IPS-15b (cell line): ENCODE measurements at regions not wholly inside any gene's neighbourhood (a gene's known extent, or its start where the extent isn't known, plus 50 kb on each side); places are given as distances from the start of the nearest gene placed in this dataset.

Experiments
- H3K27me3 ChIP-seq: one replicate; pipeline ENCODE4 v1.6.1; 2013; ENCODE audit warnings: low read length; ENCODE audit not compliant: control insufficient read depth, insufficient read depth
- H3K36me3 ChIP-seq: one replicate; pipeline ENCODE4 v1.6.1; 2013; ENCODE audit warnings: low read length; ENCODE audit not compliant: control insufficient read depth, insufficient read depth
- H3K4me1 ChIP-seq: one replicate; pipeline ENCODE4 v1.6.1; 2013; ENCODE audit warnings: mild to moderate bottlenecking, low read length; ENCODE audit not compliant: control insufficient read depth, insufficient read depth
- H3K4me3 ChIP-seq: one replicate; pipeline ENCODE4 v1.5.1; 2013; ENCODE audit warnings: low read depth, low read length
- H3K9ac ChIP-seq: one replicate; pipeline ENCODE4 v1.6.1; 2013; ENCODE audit warnings: low read depth, mild to moderate bottlenecking, low read length
- H3K9me3 ChIP-seq: one replicate; pipeline ENCODE4 v1.6.1; 2013; ENCODE audit warnings: mild to moderate bottlenecking, low read length; ENCODE audit not compliant: control insufficient read depth, insufficient read depth

DNA sequence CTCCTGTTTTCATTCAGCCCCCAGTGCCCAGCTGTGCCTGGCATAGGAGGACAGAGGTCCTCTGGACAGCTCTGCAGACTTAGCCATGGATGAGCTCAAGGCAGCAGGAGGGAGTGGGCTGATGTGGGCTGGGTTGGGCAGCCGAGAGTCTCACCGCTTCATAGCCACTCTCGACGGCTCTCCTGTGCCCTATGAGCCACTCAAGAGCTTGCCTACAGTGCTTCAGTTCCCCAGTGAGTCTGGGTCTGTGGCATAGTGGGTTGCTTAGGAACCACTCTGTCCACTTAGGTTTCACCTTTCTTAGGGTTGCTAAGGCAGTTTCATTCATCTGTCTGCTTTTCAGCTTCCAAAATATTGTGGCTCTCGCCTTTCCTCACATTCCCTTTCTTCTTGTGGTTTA is 296.8 kb downstream of the ICE1 start:
- H3K4me1 ChIP-seq: no peaks in the 10 kb centered on the region
- H3K36me3 ChIP-seq: no peaks in the 10 kb centered on the region
- no peaks in the 10 kb centered on the region for H3K9me3 ChIP-seq
- H3K4me3 ChIP-seq: no peak overlapping the region
- H3K27me3 ChIP-seq: no peaks in the 10 kb centered on the region
- no peak overlapping the region for H3K9ac ChIP-seq

GRCh38 chr5:5716665-5717064 is 294.2 kb downstream of the ICE1 start:
- Histone ChIP-seq H3K27me3 (no peaks in the 10 kb centered on the region), H3K4me1 (no peaks in the 10 kb centered on the region), H3K9me3 (no peaks in the 10 kb centered on the region), H3K9ac (no peak overlapping the region), H3K4me3 (no peak overlapping the region), H3K36me3 (no peaks in the 10 kb centered on the region)

DNA sequence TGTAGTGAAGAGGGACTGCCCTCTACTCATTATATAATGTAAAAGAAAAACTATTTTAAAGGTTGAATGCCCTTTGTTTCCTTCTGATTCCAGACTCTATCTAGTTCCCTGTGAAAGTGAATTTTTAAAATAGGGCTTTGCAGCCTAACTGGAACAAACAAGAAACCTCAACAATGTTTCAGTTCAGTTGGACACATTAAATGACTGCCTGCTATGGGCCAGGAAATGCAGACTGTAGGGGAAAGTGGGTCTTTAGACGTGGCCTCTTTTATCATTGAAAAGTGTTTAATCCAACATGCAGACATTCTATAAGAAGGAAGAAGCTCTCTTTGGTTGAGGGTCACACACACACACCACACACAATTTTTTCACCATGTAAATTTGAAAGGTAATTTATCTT is 289.1 kb downstream of the ICE1 start:
- H3K4me1 ChIP-seq: no peaks in the 10 kb centered on the region
- no peak overlapping the region for H3K4me3 ChIP-seq
- no peaks in the 10 kb centered on the region for H3K36me3 ChIP-seq
- no peaks in the 10 kb centered on the region for H3K27me3 ChIP-seq
- no peaks in the 10 kb centered on the region for H3K9me3 ChIP-seq
- H3K9ac ChIP-seq: no peak overlapping the region

- H3K27me3 ChIP-seq: no peaks in the 10 kb centered on the region
These were observed 288.6 kb downstream of the ICE1 start for GRCh38 chr5:5711112-5711511.

GRCh38 chr5:5710471-5710870 is 288.0 kb downstream of the ICE1 start:
- Histone ChIP-seq H3K9me3 (no peaks in the 10 kb centered on the region), H3K27me3 (no peaks in the 10 kb centered on the region), H3K36me3 (no peaks in the 10 kb centered on the region), H3K4me3 (no peak overlapping the region), H3K4me1 (no peaks in the 10 kb centered on the region), H3K9ac (no peak overlapping the region)

More at GRCh38 chr5:5711112-5711511, 288.6 kb downstream of the ICE1 start:
- Histone ChIP-seq H3K4me3 (no peak overlapping the region), H3K36me3 (no peaks in the 10 kb centered on the region), H3K9me3 (no peaks in the 10 kb centered on the region), H3K9ac (no peak overlapping the region), H3K4me1 (no peaks in the 10 kb centered on the region)

GRCh38 chr5:5708367-5708919 is 286.0 kb downstream of the ICE1 start:
- no peaks in the 10 kb centered on the region for H3K9me3 ChIP-seq
- H3K27me3 ChIP-seq: no peaks in the 10 kb centered on the region
- no peaks in the 10 kb centered on the region for H3K4me1 ChIP-seq
- H3K4me3 ChIP-seq: no peak overlapping the region
- H3K9ac ChIP-seq: no peak overlapping the region
- H3K36me3 ChIP-seq: no peaks in the 10 kb centered on the region

DNA sequence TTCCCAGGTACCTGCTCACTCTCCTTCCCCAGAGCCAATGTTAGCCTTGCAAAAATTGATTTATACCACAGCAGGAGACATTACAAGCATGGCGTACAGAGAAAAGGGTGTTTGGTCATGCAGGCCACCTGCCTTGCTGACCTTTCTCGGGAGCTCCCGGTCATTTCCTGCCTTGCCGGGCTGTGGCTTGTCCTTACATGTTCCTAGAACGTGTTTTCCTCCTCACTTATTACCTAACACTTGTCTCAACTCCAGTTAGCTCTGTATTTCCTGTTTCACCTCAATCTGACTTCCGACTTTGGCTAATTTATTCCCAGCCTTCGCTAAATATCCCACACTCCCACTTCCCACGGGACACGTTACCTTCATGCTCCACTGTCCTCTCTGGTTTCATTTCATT is 282.5 kb downstream of the ICE1 start:
- Histone ChIP-seq H3K36me3 (no peaks in the 10 kb centered on the region), H3K4me3 (no peak overlapping the region), H3K9me3 (no peaks in the 10 kb centered on the region), H3K9ac (no peak overlapping the region), H3K27me3 (no peaks in the 10 kb centered on the region), H3K4me1 (no peaks in the 10 kb centered on the region)

- no peaks in the 10 kb centered on the region for H3K27me3 ChIP-seq
- H3K36me3 ChIP-seq: no peaks in the 10 kb centered on the region
- H3K9me3 ChIP-seq: no peaks in the 10 kb centered on the region
- H3K4me1 ChIP-seq: no peaks in the 10 kb centered on the region
- no peak overlapping the region for H3K9ac ChIP-seq
- no peak overlapping the region for H3K4me3 ChIP-seq
These were observed 281.9 kb downstream of the ICE1 start for GRCh38 chr5:5704352-5704751.

DNA sequence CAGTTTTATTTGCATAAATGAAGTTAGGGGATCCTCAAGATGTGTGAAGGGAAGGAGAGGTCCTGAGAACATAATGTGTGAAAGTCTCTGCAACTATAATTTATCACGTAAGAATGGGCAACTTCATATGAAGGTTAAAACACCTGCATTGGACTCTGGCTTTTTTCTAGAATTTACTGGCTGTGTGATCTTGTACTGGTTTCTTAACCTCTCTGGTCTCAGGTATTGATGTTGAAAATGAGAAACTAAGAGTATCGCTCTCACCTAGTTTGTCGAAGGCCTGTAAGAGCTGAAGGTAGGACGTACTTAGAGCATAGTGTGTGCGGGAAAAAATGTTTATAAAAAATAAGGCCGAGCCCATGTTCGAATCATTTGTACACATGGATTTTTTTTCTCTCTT is 280.5 kb downstream of the ICE1 start:
- no peak overlapping the region for H3K4me3 ChIP-seq
- no peaks in the 10 kb centered on the region for H3K27me3 ChIP-seq

DNA sequence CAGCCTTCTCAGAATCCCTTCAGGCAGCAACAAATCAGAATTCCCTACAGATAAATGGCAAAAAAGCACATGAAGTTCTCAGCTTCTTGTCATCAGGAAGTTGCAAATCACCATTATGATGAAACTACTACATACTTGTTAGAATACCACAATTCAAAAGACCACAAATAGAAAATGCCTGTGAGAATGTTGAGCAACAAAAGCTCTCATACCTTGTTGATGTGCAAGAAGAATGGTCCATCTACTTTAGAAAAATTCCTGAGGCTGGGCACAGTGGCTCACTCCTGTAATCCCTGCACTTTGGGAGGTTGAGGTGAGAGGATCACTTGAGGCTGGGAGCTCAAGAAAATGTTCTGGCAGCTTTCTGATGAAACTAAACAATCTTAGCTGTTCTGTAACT is 278.1 kb downstream of the ICE1 start:
- H3K4me3 ChIP-seq: no peak overlapping the region
- peaks cover 3% of the 10 kb centered on the region for H3K9me3 ChIP-seq

More for the DNA sequence above, 280.5 kb downstream of the ICE1 start:
- Histone ChIP-seq H3K9me3 (no peaks in the 10 kb centered on the region), H3K36me3 (no peaks in the 10 kb centered on the region), H3K9ac (no peak overlapping the region), H3K4me1 (no peaks in the 10 kb centered on the region)

DNA sequence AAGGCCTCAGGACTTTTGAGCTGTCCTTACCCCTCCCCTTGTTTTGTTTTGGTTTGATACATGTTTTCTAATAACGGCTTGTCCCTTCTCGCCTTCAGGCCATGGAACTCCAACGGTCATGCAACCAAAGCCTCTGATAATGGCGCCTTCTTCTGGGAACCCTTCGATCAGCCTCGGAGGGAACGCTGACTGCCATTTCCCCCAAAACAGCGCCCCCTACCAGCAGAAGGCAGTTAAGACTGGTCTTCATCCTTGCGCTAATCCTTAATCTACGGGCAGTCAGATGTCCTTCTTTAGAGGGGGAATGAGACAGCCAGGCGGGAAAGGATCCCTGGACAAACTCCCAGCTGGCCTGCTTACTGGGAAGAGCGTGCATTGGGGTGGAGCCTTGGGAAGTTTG is 276.6 kb downstream of the ICE1 start:
- Histone ChIP-seq H3K27me3 (no peaks in the 10 kb centered on the region), H3K36me3 (no peaks in the 10 kb centered on the region), H3K4me1 (peaks cover 7% of the 10 kb centered on the region), H3K4me3 (no peak overlapping the region), H3K9ac (no peak overlapping the region), H3K9me3 (peaks cover 3% of the 10 kb centered on the region)

More for the DNA sequence above, 278.1 kb downstream of the ICE1 start:
- Histone ChIP-seq H3K36me3 (no peaks in the 10 kb centered on the region), H3K27me3 (no peaks in the 10 kb centered on the region), H3K9ac (no peak overlapping the region), H3K4me1 (no peaks in the 10 kb centered on the region)

DNA sequence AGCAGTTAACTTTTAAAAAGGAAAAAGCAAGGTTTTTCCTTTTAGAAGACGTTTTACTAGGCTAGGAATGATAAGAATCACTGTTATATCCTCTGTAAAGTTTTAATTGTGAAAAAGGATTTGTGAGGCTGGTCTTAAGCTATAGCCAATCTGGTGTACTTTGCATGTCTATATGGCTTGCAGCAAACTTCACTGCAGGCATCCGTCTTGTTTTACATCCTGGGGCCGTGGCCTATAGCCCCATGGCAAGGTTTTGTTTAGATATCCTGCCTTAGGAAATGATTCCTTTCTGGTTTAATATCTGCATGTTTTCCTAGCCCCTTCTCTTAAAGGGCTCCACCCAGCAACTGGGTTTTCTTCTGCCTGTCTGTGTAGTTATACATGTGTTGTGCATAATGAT is 272.8 kb downstream of the ICE1 start:
- Histone ChIP-seq H3K9ac (no peak overlapping the region), H3K4me1 (peaks cover 7% of the 10 kb centered on the region), H3K9me3 (peaks cover 3% of the 10 kb centered on the region), H3K36me3 (no peaks in the 10 kb centered on the region), H3K4me3 (no peak overlapping the region), H3K27me3 (no peaks in the 10 kb centered on the region)
